SU-DHL-6 (cell line): ENCODE measurements at regions not wholly inside any gene's neighbourhood (a gene's known extent, or its start where the extent isn't known, plus 50 kb on each side); places are given as distances from the start of the nearest gene placed in this dataset.

ENCODE experiments used
- H2AFZ ChIP-seq: fragments of 200-600 bp; sonication (generic); 2 replicates; pipeline ENCODE4 v1.6.1; 2014; ENCODE audit warnings: low read depth, mild to moderate bottlenecking, moderate library complexity, mixed read lengths, antibody characterized with exemption, low read length; ENCODE audit not compliant: severe bottlenecking
- H3F3A ChIP-seq: fragments of 200-600 bp; shearing (Covaris generic); 2 replicates; pipeline ENCODE4 v1.6.0; 2016; ENCODE audit warnings: antibody characterized with exemption, mild to moderate bottlenecking; ENCODE audit not compliant: insufficient read depth
- H3K27ac ChIP-seq: fragments of 200-600 bp; sonication (generic); 2 replicates; pipeline ENCODE4 v1.5.1; 2016; ENCODE audit warnings: low read depth, mild to moderate bottlenecking, low read length, moderate library complexity, mixed read lengths
- H3K27me3 ChIP-seq: fragments of 200-600 bp; sonication (generic), shearing (Covaris generic); 2 replicates; pipeline ENCODE4 v1.6.0; 2014; ENCODE audit warnings: mild to moderate bottlenecking, low read length
- H3K36me3 ChIP-seq: fragments of 200-600 bp; sonication (generic); 2 replicates; pipeline ENCODE4 v1.6.1; 2014; ENCODE audit warnings: mild to moderate bottlenecking, low read length, mixed read lengths
- H3K4me2 ChIP-seq: fragments of 300-600, 200-600 bp; shearing (Covaris generic), sonication (generic); 2 replicates; pipeline ENCODE4 v1.6.0; 2014; ENCODE audit warnings: low read length, low read depth, mild to moderate bottlenecking; ENCODE audit not compliant: poor library complexity, severe bottlenecking
- H3K4me3 ChIP-seq: fragments of 200-600 bp; sonication (generic); 2 replicates; pipeline ENCODE4 v1.5.1; 2014; ENCODE audit warnings: antibody characterized with exemption, low read length, mild to moderate bottlenecking, mixed read lengths; ENCODE audit not compliant: insufficient read depth, poor library complexity, severe bottlenecking
- H3K79me2 ChIP-seq: fragments of 200-600 bp; sonication (generic); 2 replicates; pipeline ENCODE4 v1.6.1; 2014; ENCODE audit warnings: mild to moderate bottlenecking, low read length, moderate library complexity; ENCODE audit not compliant: insufficient read depth
- H3K9ac ChIP-seq: fragments of 200-600 bp; sonication (generic); 2 replicates; pipeline ENCODE4 v1.7.0; 2014; ENCODE audit warnings: mild to moderate bottlenecking, low read length
- H3K9me2 ChIP-seq: fragments of 200-600 bp; sonication (generic); replicated peaks from 2 replicates; pipeline ENCODE4 v1.6.1; 2014; ENCODE audit warnings: low read length; ENCODE audit not compliant: insufficient read depth
- H3K9me3 ChIP-seq: fragments of 200-600 bp; sonication (generic); 2 replicates; pipeline ENCODE4 v1.6.1; 2014; ENCODE audit warnings: low read length, mixed read lengths; ENCODE audit not compliant: insufficient read depth
- H4K20me1 ChIP-seq: fragments of 200-600 bp; sonication (generic); 2 replicates; pipeline ENCODE4 v1.6.1; 2014; ENCODE audit warnings: low read depth, mild to moderate bottlenecking, antibody characterized with exemption, low read length, moderate library complexity, mixed read lengths
- CTCF ChIP-seq: fragments of 200-600 bp; sonication (generic); IDR thresholded peaks from one replicate; pipeline ENCODE4 v1.5.1; 2017; ENCODE audit warnings: antibody characterized with exemption, mild to moderate bottlenecking, low read length, moderate library complexity; ENCODE audit not compliant: insufficient read depth, poor library complexity, severe bottlenecking
- EZH2phosphoT487 ChIP-seq: fragments of 200-600 bp; sonication (generic), shearing (Covaris generic); conservative IDR thresholded peaks from 2 replicates; pipeline ENCODE4 v1.6.1; 2018; ENCODE audit warnings: mild to moderate bottlenecking, antibody characterized with exemption, low read length, moderate library complexity, mixed read lengths

GRCh38 chr4:155009288-155009687 is 199.1 kb upstream of the NPY2R start:
- Histone ChIP-seq H4K20me1 (no peaks in the 10 kb centered on the region), H3K36me3 (no peaks in the 10 kb centered on the region), H3K9me2 (no peaks in the 10 kb centered on the region), H3F3A (no peaks in the 10 kb centered on the region), H3K27ac (no peak overlapping the region), H3K9ac (no peak overlapping the region), H3K27me3 (no peaks in the 10 kb centered on the region), H2AFZ (no peak overlapping the region), H3K4me3 (no peak overlapping the region), H3K4me2 (no peak overlapping the region), H3K79me2 (no peaks in the 10 kb centered on the region), H3K9me3 (no peaks in the 10 kb centered on the region)
- no peak for TF ChIP-seq CTCF
- TF ChIP-seq EZH2phosphoT487, result no peak

- H4K20me1 ChIP-seq, result no peaks in the 10 kb centered on the region
These were observed 198.1 kb upstream of the NPY2R start for GRCh38 chr4:155010376-155010775.

GRCh38 chr4:155011163-155011780 is 197.2 kb upstream of the NPY2R start:
- Histone ChIP-seq H3K9ac (no peak overlapping the region), H3K27ac (no peak overlapping the region), H2AFZ (no peak overlapping the region), H3K4me3 (no peak overlapping the region), H3K36me3 (no peaks in the 10 kb centered on the region), H3K4me2 (no peak overlapping the region), H3K27me3 (no peaks in the 10 kb centered on the region), H4K20me1 (no peaks in the 10 kb centered on the region), H3K9me2 (no peaks in the 10 kb centered on the region), H3F3A (no peaks in the 10 kb centered on the region), H3K79me2 (no peaks in the 10 kb centered on the region), H3K9me3 (no peaks in the 10 kb centered on the region)
- TF ChIP-seq EZH2phosphoT487 (no peak), CTCF (no peak)

More at GRCh38 chr4:155010376-155010775, 198.1 kb upstream of the NPY2R start:
- no peaks in the 10 kb centered on the region for H3K27me3 ChIP-seq
- H3K36me3 ChIP-seq, result no peaks in the 10 kb centered on the region
- no peak overlapping the region for H2AFZ ChIP-seq
- no peaks in the 10 kb centered on the region for H3F3A ChIP-seq
- no peak overlapping the region for H3K27ac ChIP-seq
- TF ChIP-seq EZH2phosphoT487 (no peak), CTCF (no peak)
- no peak overlapping the region for H3K4me2 ChIP-seq
- no peak overlapping the region for H3K9ac ChIP-seq
- no peaks in the 10 kb centered on the region for H3K79me2 ChIP-seq
- H3K9me3 ChIP-seq, result no peaks in the 10 kb centered on the region
- H3K9me2 ChIP-seq, result no peaks in the 10 kb centered on the region
- no peak overlapping the region for H3K4me3 ChIP-seq
